ENCODE measurements at regions not wholly inside any gene's neighbourhood (a gene's known extent, or its start where the extent isn't known, plus 50 kb on each side); places are given as distances from the start of the nearest gene placed in this dataset.
"Not testable (repeated sequence)": the region's sequence is repeated elsewhere in the genome, so short reads cannot be mapped to it uniquely, and the experiment has no call there.

- no peaks in the 10 kb centered on the region for H3K9me3 Mint-ChIP-seq
- H3K27me3 Mint-ChIP-seq (ENCODE audit: insufficient read depth), result peaks cover 7% of the 10 kb centered on the region; the same call in 1 of the 2 replicates
- no peaks in the 10 kb centered on the region; the same call in 1 of the 2 replicates for H3K36me3 Mint-ChIP-seq (ENCODE audit: low read depth)
- TF ChIP-seq CTCF (IDR thresholded peaks at IDR 0.05), result no peak
- H3K27ac Mint-ChIP-seq, result no peak overlapping the region
- peaks cover 5% of the 10 kb centered on the region for H3K4me1 Mint-ChIP-seq (ENCODE audit: low read depth)
- H3K4me3 Mint-ChIP-seq, result no peak overlapping the region
- DNase-seq, result no peak
Measured at GRCh38 chr1:67551375-67551774, 121.2 kb upstream of the SERBP1 start.

DNA sequence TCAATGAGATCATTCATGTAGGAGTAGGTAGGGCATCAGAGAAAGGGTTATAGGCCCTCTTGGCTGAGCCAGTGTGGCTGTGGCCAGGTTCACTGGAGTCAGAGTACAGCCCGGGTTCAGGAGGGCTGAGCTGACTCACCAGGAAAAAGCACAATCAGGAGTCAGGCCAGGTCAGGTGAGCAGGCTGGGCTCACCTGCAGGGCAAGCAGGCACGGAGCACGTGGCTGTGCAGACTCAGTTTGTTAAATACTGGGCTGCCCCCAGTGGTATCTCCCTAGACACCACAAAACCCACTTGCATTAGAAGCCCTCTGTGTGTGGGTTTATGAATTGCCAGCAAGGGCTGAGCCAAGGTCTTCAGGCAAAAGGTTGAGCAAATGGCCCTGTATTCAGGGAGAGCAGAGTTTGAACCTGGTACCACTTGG is 122.1 kb upstream of the SERBP1 start:
- H3K9me3 Mint-ChIP-seq, result no peaks in the 10 kb centered on the region
- DNase-seq, result no peak
- H3K27ac Mint-ChIP-seq, result no peak overlapping the region
- no peak overlapping the region for H3K4me3 Mint-ChIP-seq
- TF ChIP-seq CTCF (IDR thresholded peaks at IDR 0.05), result no peak
- H3K36me3 Mint-ChIP-seq (ENCODE audit: low read depth), result no peaks in the 10 kb centered on the region; the same call in 1 of the 2 replicates
- H3K27me3 Mint-ChIP-seq (ENCODE audit: insufficient read depth), result peaks cover 7% of the 10 kb centered on the region; the same call in 1 of the 2 replicates
- H3K4me1 Mint-ChIP-seq (ENCODE audit: low read depth), result peaks cover 14% of the 10 kb centered on the region

DNA sequence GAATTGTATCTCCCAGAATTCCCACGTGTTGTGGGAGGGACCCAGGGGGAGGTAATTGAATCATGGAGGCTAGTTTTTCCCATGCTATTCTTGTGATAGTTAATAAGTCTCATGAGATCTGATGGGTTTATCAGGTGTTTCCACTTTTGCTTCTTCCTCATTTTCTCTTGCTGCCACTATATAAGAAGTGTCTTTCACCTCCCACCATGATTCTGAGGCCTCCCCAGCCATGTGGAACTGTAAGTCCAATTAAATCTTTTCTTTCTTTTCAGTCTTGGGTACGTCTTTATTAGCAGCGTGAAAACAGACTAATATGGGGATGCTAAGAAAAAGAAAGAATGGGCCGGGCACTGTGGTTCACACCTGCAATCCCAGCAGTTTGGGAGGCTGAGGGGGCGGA is 124.0 kb upstream of the SERBP1 start:
- DNase-seq; H3K27me3 Mint-ChIP-seq (ENCODE audit: insufficient read depth); H3K27ac Mint-ChIP-seq; H3K36me3 Mint-ChIP-seq (ENCODE audit: low read depth); H3K4me3 Mint-ChIP-seq; H3K9me3 Mint-ChIP-seq: not testable (repeated sequence)
- peaks cover 30% of the 10 kb centered on the region for H3K4me1 Mint-ChIP-seq (ENCODE audit: low read depth)

- H3K36me3 Mint-ChIP-seq (ENCODE audit: low read depth), result no peaks in the 10 kb centered on the region
- no peaks in the 10 kb centered on the region for H3K9me3 Mint-ChIP-seq
- no peak for DNase-seq
- H3K27ac Mint-ChIP-seq, result no peak overlapping the region
- H3K4me3 Mint-ChIP-seq, result no peak overlapping the region
- peaks cover 2% of the 10 kb centered on the region; the same call in 1 of the 2 replicates for H3K27me3 Mint-ChIP-seq (ENCODE audit: insufficient read depth)
- peaks cover 40% of the 10 kb centered on the region for H3K4me1 Mint-ChIP-seq (ENCODE audit: low read depth)
- no peak for TF ChIP-seq CTCF (IDR thresholded peaks at IDR 0.05)
Measured at GRCh38 chr1:67555461-67556296, 125.5 kb upstream of the SERBP1 start.

GRCh38 chr1:67556297-67556900 is 126.2 kb upstream of the SERBP1 start:
- Mint-ChIP-seq H3K27ac (no peak overlapping the region), H3K4me1 (ENCODE audit: low read depth) (peaks cover 47% of the 10 kb centered on the region), H3K4me3 (no peak overlapping the region), H3K36me3 (ENCODE audit: low read depth) (no peaks in the 10 kb centered on the region), H3K9me3 (no peaks in the 10 kb centered on the region), H3K27me3 (ENCODE audit: insufficient read depth) (peaks cover 2% of the 10 kb centered on the region; the same call in 1 of the 2 replicates)
- TF ChIP-seq CTCF (IDR thresholded peaks at IDR 0.05), result no peak
- DNase-seq, result no peak
